ENCODE measurements at regions not wholly inside any gene's neighbourhood (a gene's known extent, or its start where the extent isn't known, plus 50 kb on each side); places are given as distances from the start of the nearest gene placed in this dataset.

DNA sequence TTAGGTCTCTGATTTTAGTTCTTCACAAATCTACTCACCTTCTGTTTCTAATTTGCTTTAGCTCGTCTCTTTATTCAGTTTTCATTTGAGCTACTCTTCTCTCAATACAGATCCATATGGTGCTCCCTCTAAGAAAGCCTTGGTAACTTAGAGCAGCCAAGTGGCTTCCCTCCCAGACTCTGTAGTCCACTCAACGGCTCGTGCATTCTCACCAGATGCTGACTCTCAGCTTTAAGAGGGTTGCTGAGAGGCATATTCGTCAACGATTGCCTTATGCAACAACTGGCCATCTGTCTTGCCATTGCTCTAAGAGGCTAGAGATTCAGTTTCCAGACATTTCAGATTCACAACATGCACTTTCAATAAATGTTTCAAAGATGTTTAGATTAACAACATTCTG is 785.8 kb upstream of the SLC10A2 start:
- Histone ChIP-seq H2AFZ (ENCODE audit: low read depth, low read length, poor library complexity, severe bottlenecking) (no peak overlapping the region), H3K9ac (ENCODE audit: low read length) (no peak overlapping the region), H3K9me3 (ENCODE audit: control insufficient read depth in 1 of 2, insufficient read depth in 1 of 2, low read depth in 1 of 2, low read length in 2 of 2) (no peaks in the 10 kb centered on the region), H3K4me3 (replicated peaks in 1 of 2; ENCODE audit: low read depth in 1 of 2, low read length in 2 of 2) (no peak overlapping the region), H3K9me2 (ENCODE audit: insufficient read depth) (no peaks in the 10 kb centered on the region), H3K4me1 (ENCODE audit: control insufficient read depth in 1 of 2, insufficient read depth in 2 of 2, low read length in 2 of 2) (no peaks in the 10 kb centered on the region), H4K20me1 (ENCODE audit: insufficient read depth) (no peaks in the 10 kb centered on the region; the same call in 1 of the 2 replicates), H3K36me3 (ENCODE audit: control insufficient read depth in 1 of 2, insufficient read depth in 2 of 2, low read length in 2 of 2) (no peaks in the 10 kb centered on the region), H3K27ac (ENCODE audit: low read depth, low read length) (no peak overlapping the region), H3K27me3 (ENCODE audit: insufficient read depth, low read length) (no peaks in the 10 kb centered on the region), H3K79me2 (ENCODE audit: insufficient read depth, low read length) (no peaks in the 10 kb centered on the region), H3K4me2 (ENCODE audit: low read length) (no peak overlapping the region)
- ChIA-PET RAD21 (ENCODE audit: low non-redundant PET in 1 of 2, low total read pairs in 2 of 2, uncharacterized antibody in 2 of 2, unreplicated experiment in 2 of 2) (no interaction called here), CTCF (no interaction called here), POLR2A (no interaction called here)
- no TSS peak for BruUV-seq (replicated peaks)
- ATAC-seq (no peak), DNase-seq (ENCODE audit: low read depth, low spot score) (no peak)
- intact Hi-C loops (cut with micrococcal nuclease) = no loop called here
- no peak for TF ChIP-seq MAX (IDR thresholded peaks at IDR 0.05)
- TF ChIP-seq JUND (IDR thresholded peaks at IDR 0.05) = no peak

DNA sequence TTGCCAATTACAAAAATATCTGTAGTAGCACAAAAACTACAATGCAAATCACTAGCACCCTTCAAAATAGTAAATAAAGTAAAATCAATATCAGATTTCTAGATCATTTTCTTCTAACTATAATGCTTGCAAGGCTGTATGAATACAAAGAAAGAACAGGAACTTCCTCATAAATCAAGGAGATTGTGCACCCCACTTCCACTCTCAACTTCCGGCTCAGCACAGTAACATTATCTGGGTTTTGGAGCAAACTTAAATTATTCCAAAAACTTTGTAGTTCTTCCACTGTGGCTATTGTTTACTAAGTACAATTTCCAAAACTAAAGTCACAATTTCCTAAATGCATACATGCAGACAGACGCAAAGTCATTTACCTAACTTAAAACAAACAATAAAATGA is 778.3 kb upstream of the SLC10A2 start:
- no peak for TF ChIP-seq ZFX (IDR thresholded peaks at IDR 0.05)
- no peak for TF ChIP-seq EZH2phosphoT487 (IDR thresholded peaks at IDR 0.05; ENCODE audit: borderline replicate concordance)
- TF ChIP-seq EGR1 (IDR thresholded peaks at IDR 0.05; ENCODE audit: low read depth) = no peak
- TF ChIP-seq CEBPB (IDR thresholded peaks at IDR 0.05; ENCODE audit: low read depth) = no peak
- TF ChIP-seq, protein P1, sequence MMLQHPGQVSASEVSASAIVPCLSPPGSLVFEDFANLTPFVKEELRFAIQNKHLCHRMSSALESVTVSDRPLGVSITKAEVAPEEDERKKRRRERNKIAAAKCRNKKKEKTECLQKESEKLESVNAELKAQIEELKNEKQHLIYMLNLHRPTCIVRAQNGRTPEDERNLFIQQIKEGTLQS (IDR thresholded peaks at IDR 0.05) = no peak
- no peak for TF ChIP-seq SP1 (IDR thresholded peaks at IDR 0.05; ENCODE audit: low read depth)
- TF ChIP-seq POLR2A (IDR thresholded peaks at IDR 0.05; ENCODE audit: borderline replicate concordance, extremely low read depth, insufficient read depth, insufficient read length) = no peak
- TF ChIP-seq FOSL1 (IDR thresholded peaks at IDR 0.05; ENCODE audit: low read depth) = no peak
- TF ChIP-seq, protein P2, sequence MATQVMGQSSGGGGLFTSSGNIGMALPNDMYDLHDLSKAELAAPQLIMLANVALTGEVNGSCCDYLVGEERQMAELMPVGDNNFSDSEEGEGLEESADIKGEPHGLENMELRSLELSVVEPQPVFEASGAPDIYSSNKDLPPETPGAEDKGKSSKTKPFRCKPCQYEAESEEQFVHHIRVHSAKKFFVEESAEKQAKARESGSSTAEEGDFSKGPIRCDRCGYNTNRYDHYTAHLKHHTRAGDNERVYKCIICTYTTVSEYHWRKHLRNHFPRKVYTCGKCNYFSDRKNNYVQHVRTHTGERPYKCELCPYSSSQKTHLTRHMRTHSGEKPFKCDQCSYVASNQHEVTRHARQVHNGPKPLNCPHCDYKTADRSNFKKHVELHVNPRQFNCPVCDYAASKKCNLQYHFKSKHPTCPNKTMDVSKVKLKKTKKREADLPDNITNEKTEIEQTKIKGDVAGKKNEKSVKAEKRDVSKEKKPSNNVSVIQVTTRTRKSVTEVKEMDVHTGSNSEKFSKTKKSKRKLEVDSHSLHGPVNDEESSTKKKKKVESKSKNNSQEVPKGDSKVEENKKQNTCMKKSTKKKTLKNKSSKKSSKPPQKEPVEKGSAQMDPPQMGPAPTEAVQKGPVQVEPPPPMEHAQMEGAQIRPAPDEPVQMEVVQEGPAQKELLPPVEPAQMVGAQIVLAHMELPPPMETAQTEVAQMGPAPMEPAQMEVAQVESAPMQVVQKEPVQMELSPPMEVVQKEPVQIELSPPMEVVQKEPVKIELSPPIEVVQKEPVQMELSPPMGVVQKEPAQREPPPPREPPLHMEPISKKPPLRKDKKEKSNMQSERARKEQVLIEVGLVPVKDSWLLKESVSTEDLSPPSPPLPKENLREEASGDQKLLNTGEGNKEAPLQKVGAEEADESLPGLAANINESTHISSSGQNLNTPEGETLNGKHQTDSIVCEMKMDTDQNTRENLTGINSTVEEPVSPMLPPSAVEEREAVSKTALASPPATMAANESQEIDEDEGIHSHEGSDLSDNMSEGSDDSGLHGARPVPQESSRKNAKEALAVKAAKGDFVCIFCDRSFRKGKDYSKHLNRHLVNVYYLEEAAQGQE (IDR thresholded peaks at IDR 0.05; ENCODE audit: low read depth) = no peak
- no peak for TF ChIP-seq ELF1 (IDR thresholded peaks at IDR 0.05; ENCODE audit: borderline replicate concordance, low read depth)
- DNase-seq (ENCODE audit: low read depth, low spot score) (no peak), ATAC-seq (no peak)
- no peaks in the 10 kb centered on the region for H3K36me3 ChIP-seq (ENCODE audit: control insufficient read depth in 1 of 2, insufficient read depth in 2 of 2, low read length in 2 of 2)
- H3K4me3 ChIP-seq (replicated peaks in 1 of 2; ENCODE audit: low read depth in 1 of 2, low read length in 2 of 2) = no peak overlapping the region
- H3K9me2 ChIP-seq (ENCODE audit: insufficient read depth) = no peaks in the 10 kb centered on the region
- POLR2A ChIA-PET = no interaction called here
- RAD21 ChIA-PET (ENCODE audit: low non-redundant PET in 1 of 2, low total read pairs in 2 of 2, uncharacterized antibody in 2 of 2, unreplicated experiment in 2 of 2) = no interaction called here
- intact Hi-C loops (cut with micrococcal nuclease) = no loop called here
- H3K27ac ChIP-seq (ENCODE audit: low read depth, low read length) = no peak overlapping the region
- no peaks in the 10 kb centered on the region for H3K79me2 ChIP-seq (ENCODE audit: insufficient read depth, low read length)
- H3K27me3 ChIP-seq (ENCODE audit: insufficient read depth, low read length) = no peaks in the 10 kb centered on the region
- H3K9me3 ChIP-seq (ENCODE audit: control insufficient read depth in 1 of 2, insufficient read depth in 1 of 2, low read depth in 1 of 2, low read length in 2 of 2) = no peaks in the 10 kb centered on the region
- H3K9ac ChIP-seq (ENCODE audit: low read length) = no peak overlapping the region
- BruUV-seq (replicated peaks) = no TSS peak
- H4K20me1 ChIP-seq (ENCODE audit: insufficient read depth) = no peaks in the 10 kb centered on the region
- CTCF ChIA-PET = no interaction called here
- H3K4me1 ChIP-seq (ENCODE audit: control insufficient read depth in 1 of 2, insufficient read depth in 2 of 2, low read length in 2 of 2) = no peaks in the 10 kb centered on the region
- H3K4me2 ChIP-seq (ENCODE audit: low read length) = no peak overlapping the region
- H2AFZ ChIP-seq (ENCODE audit: low read depth, low read length, poor library complexity, severe bottlenecking) = no peak overlapping the region

Measured in HCT116 (cell line).